SU-DHL-6 (cell line): ENCODE measurements at regions not wholly inside any gene's neighbourhood (a gene's known extent, or its start where the extent isn't known, plus 50 kb on each side); places are given as distances from the start of the nearest gene placed in this dataset.

Source experiments
- EZH2phosphoT487 ChIP-seq: fragments of 200-600 bp; sonication (generic), shearing (Covaris generic); conservative IDR thresholded peaks from 2 replicates; pipeline ENCODE4 v1.6.1; 2018; ENCODE audit warnings: mild to moderate bottlenecking, antibody characterized with exemption, low read length, moderate library complexity, mixed read lengths
- TF ChIP-seq, protein P1 (sequence below): fragments of 200-600 bp; sonication (generic); IDR thresholded peaks from one replicate; pipeline ENCODE4 v1.5.1; 2017; ENCODE audit warnings: antibody characterized with exemption, mild to moderate bottlenecking, low read length, moderate library complexity; ENCODE audit not compliant: insufficient read depth, poor library complexity, severe bottlenecking

DNA sequence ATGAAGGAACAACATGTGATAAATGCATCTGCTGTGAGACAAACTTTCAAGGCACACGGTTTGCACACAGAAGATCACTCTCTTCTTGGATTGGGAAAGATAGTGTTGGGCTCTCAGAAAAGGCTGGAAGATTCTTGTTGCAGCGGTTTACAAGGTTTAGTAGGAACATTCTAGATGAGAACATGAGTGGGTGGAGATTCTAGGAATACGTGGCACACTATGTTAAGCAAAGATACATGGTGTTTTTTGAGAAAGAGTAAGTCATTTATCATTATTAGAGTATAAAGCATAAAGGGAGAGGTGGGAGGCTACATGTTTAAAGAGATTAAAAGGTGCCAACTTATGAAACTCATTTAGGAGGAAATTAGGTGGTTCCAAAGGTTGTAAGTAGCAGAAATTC, 348.8 kb upstream of the HS3ST1 start:
- TF ChIP-seq, protein P1, sequence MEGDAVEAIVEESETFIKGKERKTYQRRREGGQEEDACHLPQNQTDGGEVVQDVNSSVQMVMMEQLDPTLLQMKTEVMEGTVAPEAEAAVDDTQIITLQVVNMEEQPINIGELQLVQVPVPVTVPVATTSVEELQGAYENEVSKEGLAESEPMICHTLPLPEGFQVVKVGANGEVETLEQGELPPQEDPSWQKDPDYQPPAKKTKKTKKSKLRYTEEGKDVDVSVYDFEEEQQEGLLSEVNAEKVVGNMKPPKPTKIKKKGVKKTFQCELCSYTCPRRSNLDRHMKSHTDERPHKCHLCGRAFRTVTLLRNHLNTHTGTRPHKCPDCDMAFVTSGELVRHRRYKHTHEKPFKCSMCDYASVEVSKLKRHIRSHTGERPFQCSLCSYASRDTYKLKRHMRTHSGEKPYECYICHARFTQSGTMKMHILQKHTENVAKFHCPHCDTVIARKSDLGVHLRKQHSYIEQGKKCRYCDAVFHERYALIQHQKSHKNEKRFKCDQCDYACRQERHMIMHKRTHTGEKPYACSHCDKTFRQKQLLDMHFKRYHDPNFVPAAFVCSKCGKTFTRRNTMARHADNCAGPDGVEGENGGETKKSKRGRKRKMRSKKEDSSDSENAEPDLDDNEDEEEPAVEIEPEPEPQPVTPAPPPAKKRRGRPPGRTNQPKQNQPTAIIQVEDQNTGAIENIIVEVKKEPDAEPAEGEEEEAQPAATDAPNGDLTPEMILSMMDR = no peak
- TF ChIP-seq EZH2phosphoT487 = no peak
